ENCODE measurements at regions not wholly inside any gene's neighbourhood (a gene's known extent, or its start where the extent isn't known, plus 50 kb on each side); places are given as distances from the start of the nearest gene placed in this dataset.
"Not testable (repeated sequence)": the region's sequence is repeated elsewhere in the genome, so short reads cannot be mapped to it uniquely, and the experiment has no call there.

- peak; percentile 97 for DNase-seq (ENCODE audit: low read depth)
- H3K4me3 ChIP-seq (ENCODE audit: low read depth, low read length) = peak overlapping the region; percentile 13
- TF ChIP-seq MYC (IDR thresholded peaks at IDR 0.05; ENCODE audit: low read depth, low read length) (no peak; the same call in 1 of the 2 replicates), MAX (IDR thresholded peaks at IDR 0.05; ENCODE audit: low read depth, low read length) (no peak), CTCF (IDR thresholded peaks at IDR 0.05; ENCODE audit: low read depth, low read length) (no peak), POLR2A (IDR thresholded peaks at IDR 0.05; ENCODE audit: extremely low read depth, insufficient read length) (no peak)
These were observed 101.9 kb upstream of the NAA20 start for GRCh38 chr20:19915111-19915798.

GRCh38 chr20:19916531-19917485 lies 100.4 kb upstream of the NAA20 start:
- TF ChIP-seq MYC (IDR thresholded peaks at IDR 0.05; ENCODE audit: low read depth, low read length) = no peak
- no peak for TF ChIP-seq CTCF (IDR thresholded peaks at IDR 0.05; ENCODE audit: low read depth, low read length)
- TF ChIP-seq MAX (IDR thresholded peaks at IDR 0.05; ENCODE audit: low read depth, low read length) = no peak
- no peak for TF ChIP-seq POLR2A (IDR thresholded peaks at IDR 0.05; ENCODE audit: extremely low read depth, insufficient read length)
- no peak overlapping the region for H3K4me3 ChIP-seq (ENCODE audit: low read depth, low read length)
- DNase-seq (ENCODE audit: low read depth) = no peak

- DNase-seq (ENCODE audit: low read depth) = no peak
- H3K4me3 ChIP-seq (ENCODE audit: low read depth, low read length) = no peak overlapping the region
- no peak for TF ChIP-seq MAX (IDR thresholded peaks at IDR 0.05; ENCODE audit: low read depth, low read length)
- TF ChIP-seq POLR2A (IDR thresholded peaks at IDR 0.05; ENCODE audit: extremely low read depth, insufficient read length) = no peak
- TF ChIP-seq MYC (IDR thresholded peaks at IDR 0.05; ENCODE audit: low read depth, low read length) = no peak
- TF ChIP-seq CTCF (IDR thresholded peaks at IDR 0.05; ENCODE audit: low read depth, low read length) = no peak
These were observed 98.2 kb upstream of the NAA20 start for GRCh38 chr20:19918965-19919329.

- no peak overlapping the region for H3K4me3 ChIP-seq (ENCODE audit: low read depth, low read length)
- TF ChIP-seq POLR2A (IDR thresholded peaks at IDR 0.05; ENCODE audit: extremely low read depth, insufficient read length) (no peak), MAX (IDR thresholded peaks at IDR 0.05; ENCODE audit: low read depth, low read length) (no peak), MYC (IDR thresholded peaks at IDR 0.05; ENCODE audit: low read depth, low read length) (no peak), CTCF (IDR thresholded peaks at IDR 0.05; ENCODE audit: low read depth, low read length) (no peak)
- no peak for DNase-seq (ENCODE audit: low read depth)
These were observed 96.6 kb upstream of the NAA20 start for GRCh38 chr20:19920381-19921138.

- no peak for DNase-seq (ENCODE audit: low read depth)
- TF ChIP-seq CTCF (IDR thresholded peaks at IDR 0.05; ENCODE audit: low read depth, low read length) (no peak), MAX (IDR thresholded peaks at IDR 0.05; ENCODE audit: low read depth, low read length) (no peak), MYC (IDR thresholded peaks at IDR 0.05; ENCODE audit: low read depth, low read length) (no peak), POLR2A (IDR thresholded peaks at IDR 0.05; ENCODE audit: extremely low read depth, insufficient read length) (no peak)
- no peak overlapping the region for H3K4me3 ChIP-seq (ENCODE audit: low read depth, low read length)
These were observed 95.8 kb upstream of the NAA20 start for GRCh38 chr20:19921284-19921793.

GRCh38 chr20:19921829-19922228 lies 95.3 kb upstream of the NAA20 start:
- not testable (repeated sequence) for H3K4me3 ChIP-seq (ENCODE audit: low read depth, low read length); DNase-seq (ENCODE audit: low read depth)
